ENCODE measurements at regions not wholly inside any gene's neighbourhood (a gene's known extent, or its start where the extent isn't known, plus 50 kb on each side); places are given as distances from the start of the nearest gene placed in this dataset.

- Histone ChIP-seq H2AFZ (ENCODE audit: low read depth, low read length) (no peak overlapping the region), H3K27ac (ENCODE audit: low read length) (no peak overlapping the region), H3K9me2 (ENCODE audit: insufficient read depth, low read length) (no peaks in the 10 kb centered on the region), H3K27me3 (ENCODE audit: insufficient read depth, low read depth, low read length) (no peaks in the 10 kb centered on the region), H3K4me3 (ENCODE audit: low read length) (no peak overlapping the region), H3F3A (ENCODE audit: insufficient read depth, low read length, poor library complexity, severe bottlenecking) (no peaks in the 10 kb centered on the region), H4K20me1 (ENCODE audit: insufficient read depth) (no peaks in the 10 kb centered on the region), H3K79me2 (replicated peaks; ENCODE audit: insufficient read depth, low read length) (no peaks in the 10 kb centered on the region), H3K36me3 (ENCODE audit: insufficient read depth, low read length) (no peaks in the 10 kb centered on the region), H3K4me2 (ENCODE audit: low read length) (no peak overlapping the region), H3K9ac (ENCODE audit: low read length) (no peak overlapping the region), H3K9me3 (ENCODE audit: low read length) (no peaks in the 10 kb centered on the region)
- no peak for TF ChIP-seq EP300 (conservative IDR thresholded peaks at IDR 0.05; ENCODE audit: poor library complexity, severe bottlenecking)
- TF ChIP-seq POLR2AphosphoS5 (IDR thresholded peaks at IDR 0.05) = no peak
- no peak for TF ChIP-seq TAF1 (IDR thresholded peaks at IDR 0.05; ENCODE audit: low read depth)
- no peak for TF ChIP-seq REST (IDR thresholded peaks at IDR 0.05; ENCODE audit: borderline replicate concordance)
- TF ChIP-seq SMC3 (conservative IDR thresholded peaks at IDR 0.05; ENCODE audit: poor library complexity) = no peak
These were observed 136.1 kb upstream of the MYCN start for GRCh38 chr2:15804246-15804619.

GRCh38 chr2:15804691-15805090 is 135.7 kb upstream of the MYCN start:
- Histone ChIP-seq H3K9me2 (ENCODE audit: insufficient read depth, low read length) (no peaks in the 10 kb centered on the region), H3K4me3 (ENCODE audit: low read length) (no peak overlapping the region), H4K20me1 (ENCODE audit: insufficient read depth) (no peaks in the 10 kb centered on the region), H3K36me3 (ENCODE audit: insufficient read depth, low read length) (no peaks in the 10 kb centered on the region), H3K27me3 (ENCODE audit: insufficient read depth, low read depth, low read length) (no peaks in the 10 kb centered on the region), H3K27ac (ENCODE audit: low read length) (no peak overlapping the region), H3K9ac (ENCODE audit: low read length) (no peak overlapping the region), H3K9me3 (ENCODE audit: low read length) (no peaks in the 10 kb centered on the region), H2AFZ (ENCODE audit: low read depth, low read length) (no peak overlapping the region), H3K79me2 (replicated peaks; ENCODE audit: insufficient read depth, low read length) (no peaks in the 10 kb centered on the region), H3K4me2 (ENCODE audit: low read length) (no peak overlapping the region), H3F3A (ENCODE audit: insufficient read depth, low read length, poor library complexity, severe bottlenecking) (no peaks in the 10 kb centered on the region)
- no peak for TF ChIP-seq EP300 (conservative IDR thresholded peaks at IDR 0.05; ENCODE audit: poor library complexity, severe bottlenecking)
- TF ChIP-seq EZH2 (IDR thresholded peaks at IDR 0.05; ENCODE audit: borderline replicate concordance, insufficient read depth, low read length, poor library complexity, severe bottlenecking) = no peak
- no peak for TF ChIP-seq MXI1 (conservative IDR thresholded peaks at IDR 0.05; ENCODE audit: poor library complexity, severe bottlenecking)
- TF ChIP-seq REST (IDR thresholded peaks at IDR 0.05; ENCODE audit: borderline replicate concordance) = no peak
- no peak for TF ChIP-seq CTCF (IDR thresholded peaks at IDR 0.05; ENCODE audit: poor library complexity, severe bottlenecking)
- no peak for TF ChIP-seq TAF1 (IDR thresholded peaks at IDR 0.05; ENCODE audit: low read depth)
- TF ChIP-seq SMC3 (conservative IDR thresholded peaks at IDR 0.05; ENCODE audit: poor library complexity) = no peak
